HG02588 (cell line): ENCODE measurements at regions not wholly inside any gene's neighbourhood (a gene's known extent, or its start where the extent isn't known, plus 50 kb on each side); places are given as distances from the start of the nearest gene placed in this dataset.

Experiments
- ATAC-seq: cut with Tn5 transposase; IDR thresholded peaks from one replicate; pipeline ENCODE4 v1.9.1; 2021; ENCODE audit warnings: mild to moderate bottlenecking, moderate library complexity; ENCODE audit not compliant: unreplicated experiment

- ATAC-seq, result no peak
Observed at GRCh38 chrX:16487620-16488385, 162.2 kb upstream of the S100G start.

- ATAC-seq, result no peak
Observed at GRCh38 chrX:16488959-16489358, 161.0 kb upstream of the S100G start.

GRCh38 chrX:16491461-16491860 lies 158.5 kb upstream of the S100G start:
- no peak for ATAC-seq

GRCh38 chrX:16496175-16496574 lies 153.8 kb upstream of the S100G start:
- ATAC-seq, result no peak

GRCh38 chrX:16511796-16512776 lies 137.9 kb upstream of the S100G start:
- no peak for ATAC-seq

- ATAC-seq, result no peak
Observed at GRCh38 chrX:16516232-16516876, 133.6 kb upstream of the S100G start.

- ATAC-seq, result no peak
Observed at GRCh38 chrX:16517039-16517605, 132.8 kb upstream of the S100G start.

GRCh38 chrX:16518131-16518530 lies 131.8 kb upstream of the S100G start:
- ATAC-seq, result no peak

- ATAC-seq, result no peak
Observed at GRCh38 chrX:16524316-16524715, 125.6 kb upstream of the S100G start.

- ATAC-seq, result no peak
Observed at GRCh38 chrX:16526003-16526402, 124.0 kb upstream of the S100G start.

- ATAC-seq, result no peak
Observed at GRCh38 chrX:16528620-16529019, 121.3 kb upstream of the S100G start.
